Subcutaneous abdominal adipose tissue (tissue), 5 donors: ENCODE measurements at regions not wholly inside any gene's neighbourhood (a gene's known extent, or its start where the extent isn't known, plus 50 kb on each side); places are given as distances from the start of the nearest gene placed in this dataset.

Experiments
- H3K27ac ChIP-seq: one replicate; pipeline ENCODE4 v1.7.0; 2013; ENCODE audit warnings: low read depth, mild to moderate bottlenecking, inconsistent platforms, low read length, moderate library complexity
- H3K27me3 ChIP-seq, 5 donors: one replicate each; pipeline ENCODE4 v1.7.0; 2013; ENCODE audit warnings: low read length in 5 of 5, inconsistent platforms in 1 of 5; ENCODE audit not compliant: control insufficient read depth in 5 of 5, insufficient read depth in 4 of 5
- H3K36me3 ChIP-seq, 5 donors: one replicate each; pipeline ENCODE4 v1.7.0; 2013; ENCODE audit warnings: low read length in 5 of 5; ENCODE audit not compliant: control insufficient read depth in 5 of 5, insufficient read depth in 5 of 5
- H3K4me1 ChIP-seq, 5 donors: one replicate each; pipeline ENCODE4 v1.7.0; 2013; ENCODE audit warnings: low read length in 5 of 5, mild to moderate bottlenecking in 3 of 5, moderate library complexity in 1 of 5; ENCODE audit not compliant: control insufficient read depth in 5 of 5, insufficient read depth in 5 of 5
- H3K4me3 ChIP-seq, 5 donors: one replicate each; pipeline ENCODE4 v1.7.0; 2013; ENCODE audit warnings: low read length in 5 of 5, low read depth in 1 of 5
- H3K9ac ChIP-seq, 5 donors: one replicate each; pipeline ENCODE4 v1.7.0; 2013; ENCODE audit warnings: low read length in 5 of 5, mild to moderate bottlenecking in 4 of 5, moderate library complexity in 3 of 5
- H3K9me3 ChIP-seq, 5 donors: one replicate each; pipeline ENCODE4 v1.7.0; 2013; ENCODE audit warnings: low read length in 5 of 5; ENCODE audit not compliant: control insufficient read depth in 5 of 5
- donor health status: healthy.
- donor health status: healthy.
- donor health status: healthy.
- donor health status: healthy.
- donor health status: healthy.

DNA sequence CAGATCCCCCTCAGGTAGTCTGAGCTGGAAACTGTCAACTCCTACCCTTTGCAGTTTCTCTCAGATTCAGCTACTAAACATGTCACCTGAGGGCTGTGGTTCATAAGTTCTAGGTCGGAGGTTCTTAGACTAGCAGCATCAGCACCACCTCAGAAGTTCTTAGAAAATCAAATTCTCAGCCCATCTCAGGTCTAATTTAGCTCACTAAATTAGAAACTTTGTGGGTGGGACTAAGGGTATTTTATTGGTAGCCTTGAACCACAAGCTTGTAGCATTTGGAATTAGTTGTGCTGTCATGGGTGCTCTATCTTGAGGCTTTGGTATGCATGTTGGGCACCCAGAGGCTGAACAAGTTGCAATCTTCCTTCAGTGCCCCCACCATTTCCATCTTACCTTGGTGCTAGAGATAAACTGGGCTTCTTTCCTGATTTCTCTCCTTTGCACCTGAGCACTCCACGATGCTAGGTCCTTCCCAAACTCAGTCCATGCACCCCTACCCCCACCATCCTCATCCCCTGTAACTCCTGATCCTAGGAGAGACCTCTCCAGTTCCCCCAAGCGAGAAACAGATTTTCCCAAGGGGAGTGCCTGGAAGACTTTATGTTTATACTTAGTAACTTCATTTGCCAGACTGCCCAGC is 54.2 kb downstream of the S1PR1 start:
- Histone ChIP-seq H3K9me3 (no peaks in the 10 kb centered on the region), H3K4me1 (peaks cover 0 to 21% (median 6%) of the 10 kb centered on the region in 5 donors), H3K27ac (no peak overlapping the region), H3K9ac (no peak overlapping the region), H3K27me3 (no peaks in the 10 kb centered on the region), H3K4me3 (no peak overlapping the region), H3K36me3 (no peaks in the 10 kb centered on the region)

DNA sequence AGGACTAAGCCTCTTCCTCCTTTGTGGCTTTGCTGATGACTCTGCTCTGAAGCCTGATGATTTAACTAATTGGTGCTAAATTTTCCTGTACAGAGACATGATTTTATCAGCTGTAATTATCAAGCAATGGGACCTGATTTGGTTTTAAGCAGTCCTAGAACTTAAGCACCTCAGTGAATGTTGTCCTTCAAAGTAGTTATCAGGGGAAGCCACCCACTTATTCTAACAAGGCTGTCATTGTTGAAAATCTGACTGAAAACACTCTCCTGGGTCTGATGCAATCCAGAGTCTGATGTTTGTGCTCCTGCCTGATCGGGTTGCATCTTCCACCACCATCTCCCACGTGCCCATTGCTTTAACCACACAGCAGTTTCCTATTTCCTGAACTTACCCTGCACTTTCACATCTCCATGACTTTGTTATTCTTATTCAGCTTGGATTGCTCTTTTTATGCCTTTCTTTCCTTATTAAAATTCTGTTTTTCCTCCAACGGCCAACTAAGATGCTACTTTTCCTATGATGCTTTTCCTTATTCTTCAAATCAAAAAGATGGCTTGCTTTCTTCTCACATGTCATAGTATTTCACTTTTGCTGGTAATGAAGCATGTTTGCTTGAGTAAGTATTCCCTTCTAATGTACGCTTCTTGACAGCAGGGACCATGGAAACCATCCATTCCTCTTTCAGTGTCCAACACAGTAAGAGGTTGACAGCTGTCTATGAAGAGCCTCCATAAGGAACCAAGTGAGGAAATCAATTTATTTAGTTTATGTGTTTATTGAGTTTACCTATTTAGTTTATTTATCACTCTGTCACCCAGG is 55.0 kb downstream of the S1PR1 start:
- H3K9ac ChIP-seq, result peak overlapping the region in 1 of 5 donors; percentile 17
- H3K27me3 ChIP-seq, result no peaks in the 10 kb centered on the region
- H3K9me3 ChIP-seq, result no peaks in the 10 kb centered on the region
- peaks cover 0 to 21% (median 6%) of the 10 kb centered on the region in 5 donors for H3K4me1 ChIP-seq
- H3K4me3 ChIP-seq, result no peak overlapping the region
- no peak overlapping the region for H3K27ac ChIP-seq
- H3K36me3 ChIP-seq, result no peaks in the 10 kb centered on the region

DNA sequence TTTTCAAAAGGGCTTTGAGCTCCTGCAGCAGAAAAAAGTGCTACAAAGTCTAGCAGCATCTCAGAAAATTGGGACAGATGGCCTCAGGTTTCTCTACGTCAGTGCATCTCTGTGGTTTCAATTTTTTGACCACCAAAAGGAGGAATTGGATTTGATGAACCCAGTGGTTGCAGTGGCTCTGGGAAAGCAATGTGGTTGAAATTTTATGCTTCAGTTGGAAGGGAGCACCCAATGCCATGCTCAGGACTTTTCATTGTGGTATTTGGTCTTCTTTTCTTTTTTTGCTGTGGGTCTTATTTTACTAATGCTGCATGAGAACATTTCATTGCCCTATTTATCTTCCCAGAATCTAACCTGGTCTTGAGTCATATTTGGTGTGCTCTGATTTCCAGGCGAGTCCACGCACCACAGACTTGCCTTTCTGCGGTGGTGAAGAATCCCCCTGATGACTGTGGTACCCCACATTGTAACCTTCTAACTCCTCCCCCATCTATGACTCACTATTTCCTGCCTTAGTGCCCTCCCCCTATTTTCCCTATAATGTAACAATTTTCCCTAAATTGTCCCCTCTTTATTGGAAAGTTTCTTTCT is 56.7 kb downstream of the S1PR1 start:
- peaks cover 0 to 15% (median 6%) of the 10 kb centered on the region in 5 donors for H3K4me1 ChIP-seq
- no peaks in the 10 kb centered on the region for H3K9me3 ChIP-seq
- H3K9ac ChIP-seq, result no peak overlapping the region

DNA sequence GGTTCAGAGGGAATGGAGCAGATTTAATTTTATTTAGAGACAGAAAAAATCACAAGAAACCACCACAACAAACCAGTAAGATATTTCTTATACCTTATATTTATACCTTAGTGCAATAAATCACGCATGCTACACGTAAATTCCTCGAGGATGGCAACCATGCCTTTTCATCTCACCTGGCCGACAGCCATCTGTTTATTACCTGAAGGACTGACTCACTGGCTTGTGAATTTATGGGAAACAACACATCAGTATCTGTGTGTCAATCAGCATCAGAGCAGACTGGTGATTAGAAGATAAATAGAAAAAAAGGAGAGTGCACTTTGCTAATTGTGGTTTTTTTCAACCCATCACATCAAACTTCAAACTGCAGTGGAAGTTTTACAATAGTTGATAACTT is 58.4 kb downstream of the S1PR1 start:
- Histone ChIP-seq H3K4me3 (no peak overlapping the region), H3K27ac (no peak overlapping the region), H3K4me1 (peaks cover 0 to 14% (median 6%) of the 10 kb centered on the region in 5 donors), H3K36me3 (no peaks in the 10 kb centered on the region), H3K9ac (no peak overlapping the region), H3K9me3 (no peaks in the 10 kb centered on the region), H3K27me3 (peaks cover 0 to 3% (median 0%) of the 10 kb centered on the region in 5 donors)

More for the DNA sequence above, 56.7 kb downstream of the S1PR1 start:
- Histone ChIP-seq H3K4me3 (no peak overlapping the region), H3K27me3 (peaks cover 0 to 3% (median 0%) of the 10 kb centered on the region in 5 donors), H3K27ac (no peak overlapping the region), H3K36me3 (no peaks in the 10 kb centered on the region)

DNA sequence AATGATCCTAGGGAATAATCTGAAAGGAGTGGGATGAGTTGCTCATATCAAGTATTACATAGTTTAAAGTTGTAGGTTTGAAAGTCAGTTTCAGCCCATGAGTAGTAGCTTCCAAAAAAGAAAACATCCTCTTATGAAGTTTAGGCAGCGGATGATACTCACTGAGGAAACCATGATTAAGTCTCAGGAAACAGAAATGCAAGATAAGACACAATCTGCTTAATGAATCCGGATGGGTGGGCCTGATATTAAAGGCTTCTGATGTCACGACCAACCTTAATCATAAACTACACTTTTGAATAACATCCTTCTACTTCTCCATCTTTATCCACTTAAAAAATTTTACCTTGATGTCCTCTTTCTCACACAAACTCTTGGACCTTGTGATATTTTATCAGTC is 61.8 kb downstream of the S1PR1 start:
- Histone ChIP-seq H3K27me3 (peaks cover 0 to 9% (median 0%) of the 10 kb centered on the region in 5 donors), H3K9me3 (no peaks in the 10 kb centered on the region), H3K4me1 (no peaks in the 10 kb centered on the region), H3K9ac (no peak overlapping the region), H3K4me3 (no peak overlapping the region), H3K27ac (no peak overlapping the region), H3K36me3 (no peaks in the 10 kb centered on the region)

DNA sequence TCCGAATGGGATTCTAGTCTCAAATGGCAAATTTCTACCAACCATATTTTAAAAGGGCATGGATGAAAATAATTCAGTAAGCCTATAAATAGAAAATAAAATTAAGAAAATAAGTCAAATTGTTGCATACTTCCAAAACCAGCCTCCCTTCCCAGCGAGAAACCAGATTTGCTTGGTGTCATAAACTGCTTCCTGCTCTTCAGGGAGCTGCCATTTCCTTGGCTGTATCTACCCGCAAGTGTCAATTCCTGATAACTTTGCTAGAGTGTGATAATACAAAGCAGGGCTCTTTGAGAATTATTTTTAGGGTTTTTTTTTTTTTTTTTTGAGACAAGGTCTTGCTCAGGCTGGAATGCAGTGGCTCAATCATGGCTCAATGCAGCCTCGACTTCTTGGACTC is 62.3 kb downstream of the S1PR1 start:
- H3K4me3 ChIP-seq, result no peak overlapping the region
- H3K27me3 ChIP-seq, result peaks cover 0 to 11% (median 3%) of the 10 kb centered on the region in 5 donors
- H3K9me3 ChIP-seq, result no peaks in the 10 kb centered on the region
- H3K27ac ChIP-seq, result no peak overlapping the region
- no peaks in the 10 kb centered on the region for H3K36me3 ChIP-seq
- no peaks in the 10 kb centered on the region for H3K4me1 ChIP-seq
- no peak overlapping the region for H3K9ac ChIP-seq

DNA sequence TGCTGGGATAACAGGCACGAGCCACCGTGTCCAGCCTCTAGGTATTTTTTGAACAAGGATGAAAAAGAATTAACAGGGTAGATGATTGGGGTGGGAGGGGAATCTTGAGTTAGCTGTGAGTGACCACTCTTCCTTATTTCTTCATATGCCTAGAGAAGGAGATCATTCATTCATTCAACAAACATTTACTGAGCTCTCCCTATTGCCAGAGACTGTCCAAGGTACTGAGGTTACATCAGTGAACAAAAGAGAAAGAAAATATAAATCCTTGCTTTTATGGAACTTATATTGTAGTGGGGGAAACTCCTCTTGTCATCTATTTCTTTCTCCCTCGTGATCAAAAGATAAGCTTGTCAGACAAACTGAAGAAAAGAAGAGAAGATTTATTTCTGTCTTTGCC is 62.9 kb downstream of the S1PR1 start:
- Histone ChIP-seq H3K9me3 (no peaks in the 10 kb centered on the region), H3K9ac (no peak overlapping the region), H3K27ac (no peak overlapping the region), H3K4me3 (no peak overlapping the region), H3K4me1 (no peaks in the 10 kb centered on the region), H3K36me3 (no peaks in the 10 kb centered on the region), H3K27me3 (peaks cover 0 to 11% (median 3%) of the 10 kb centered on the region in 5 donors)

DNA sequence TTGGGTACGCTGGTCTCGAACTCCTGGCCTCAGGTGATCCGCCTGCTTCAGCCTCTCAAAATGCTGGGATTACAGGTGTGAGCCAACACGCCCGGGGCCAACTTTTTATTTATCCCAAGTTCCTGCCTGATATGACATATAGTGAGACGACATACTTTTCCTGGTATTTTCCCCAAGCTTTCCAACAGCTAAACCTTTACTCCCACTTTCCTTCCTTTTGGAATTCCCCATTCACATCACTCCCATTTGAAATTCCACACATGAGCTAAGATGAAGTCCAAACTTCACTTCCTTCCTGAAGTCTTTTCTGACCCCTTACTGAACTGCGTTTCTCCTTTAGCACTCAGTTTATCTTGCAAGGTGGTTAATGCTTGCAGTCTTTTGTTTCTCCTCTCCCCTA is 64.1 kb downstream of the S1PR1 start:
- H3K4me3 ChIP-seq, result no peak overlapping the region
- H3K36me3 ChIP-seq, result no peaks in the 10 kb centered on the region
- no peaks in the 10 kb centered on the region for H3K9me3 ChIP-seq
- no peak overlapping the region for H3K27ac ChIP-seq
- no peak overlapping the region for H3K9ac ChIP-seq
- H3K4me1 ChIP-seq, result no peaks in the 10 kb centered on the region
- peaks cover 0 to 11% (median 3%) of the 10 kb centered on the region in 5 donors for H3K27me3 ChIP-seq

DNA sequence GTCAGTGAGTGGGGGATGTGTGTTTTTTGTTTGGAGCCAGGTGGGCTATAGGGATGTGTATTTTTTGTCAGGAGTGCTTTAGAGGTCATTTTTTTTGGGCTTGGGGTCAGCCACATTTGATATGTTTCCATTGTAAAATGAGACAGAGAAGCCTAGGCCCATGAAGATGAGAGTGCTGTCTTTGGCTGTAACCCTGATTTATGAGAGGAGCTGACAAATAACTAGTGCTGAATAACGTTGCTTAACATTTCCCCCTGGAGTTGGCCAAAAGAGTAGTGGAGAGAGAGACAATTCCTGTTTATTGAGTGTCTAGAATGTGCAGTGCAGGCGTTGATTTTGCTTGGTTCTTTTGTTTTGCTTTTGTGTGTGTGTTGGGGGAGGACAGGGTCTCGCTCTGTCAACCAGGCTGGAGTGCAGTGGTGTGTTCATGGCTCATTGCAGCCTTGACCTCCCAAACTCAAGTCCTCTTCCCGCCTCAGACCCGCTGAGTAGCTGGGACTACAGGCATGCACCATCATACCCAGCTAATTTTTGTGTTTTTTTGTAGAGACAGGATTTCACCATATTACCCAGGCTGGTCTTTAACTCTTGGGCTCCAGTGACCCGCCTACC is 64.7 kb downstream of the S1PR1 start:
- no peaks in the 10 kb centered on the region for H3K36me3 ChIP-seq
- no peaks in the 10 kb centered on the region for H3K4me1 ChIP-seq
- no peak overlapping the region for H3K9ac ChIP-seq
- H3K27ac ChIP-seq, result no peak overlapping the region
- H3K27me3 ChIP-seq, result peaks cover 0 to 11% (median 3%) of the 10 kb centered on the region in 5 donors
- H3K9me3 ChIP-seq, result no peaks in the 10 kb centered on the region
- no peak overlapping the region for H3K4me3 ChIP-seq
